Fibroblast of lung (primary cell): ENCODE measurements at regions not wholly inside any gene's neighbourhood (a gene's known extent, or its start where the extent isn't known, plus 50 kb on each side); places are given as distances from the start of the nearest gene placed in this dataset.
A peak's percentile ranks its signal among the peaks of the same experiment; 100 is the strongest.

ENCODE experiments used
- DNase-seq, 2 donors: peaks; one replicate each; pipeline versions ENCODE4 v3.0.0 to v3.0.0-alpha.2; 2010; ENCODE audit warnings: low read depth in 2 of 2
- H2AFZ ChIP-seq: 2 replicates; pipeline ENCODE4 v1.5.1; 2012; ENCODE audit warnings: low read length, control low read depth, inconsistent platforms
- H3K27ac ChIP-seq: 2 replicates; pipeline ENCODE4 v1.5.1; 2011; ENCODE audit warnings: low read length, control low read depth; ENCODE audit not compliant: insufficient read depth
- H3K27me3 ChIP-seq: 2 replicates; pipeline ENCODE4 v1.5.1; 2011; ENCODE audit warnings: mild to moderate bottlenecking, low read length; ENCODE audit not compliant: control insufficient read depth, insufficient read depth
- H3K36me3 ChIP-seq: 2 replicates; pipeline ENCODE4 v1.5.1; 2011; ENCODE audit warnings: low read length; ENCODE audit not compliant: control insufficient read depth, insufficient read depth
- H3K4me1 ChIP-seq: 2 replicates; pipeline ENCODE4 v1.5.1; 2011; ENCODE audit warnings: low read length; ENCODE audit not compliant: control insufficient read depth, insufficient read depth; ENCODE audit errors: extremely low read depth
- H3K4me2 ChIP-seq: 2 replicates; pipeline ENCODE4 v1.5.1; 2011; ENCODE audit warnings: low read length, control low read depth; ENCODE audit not compliant: insufficient read depth; ENCODE audit errors: extremely low read depth
- H3K4me3 ChIP-seq, 4 experiments: fragments of 200-600 bp in 1 of 4; sonication (generic) in 1 of 4; replicated peaks in 1 of 4; 2 replicates each; pipeline ENCODE4 v1.5.1; 2011 to 2016; ENCODE audit warnings: low read length in 4 of 4, low read depth in 3 of 4, mild to moderate bottlenecking in 3 of 4, control low read depth in 2 of 4, inconsistent platforms in 1 of 4, mixed read lengths in 1 of 4; ENCODE audit not compliant: insufficient read depth in 1 of 4; ENCODE audit errors: control extremely low read depth in 1 of 4
- H3K79me2 ChIP-seq: 2 replicates; pipeline ENCODE4 v1.5.1; 2012; ENCODE audit warnings: mild to moderate bottlenecking, low read length, inconsistent platforms; ENCODE audit not compliant: control insufficient read depth, insufficient read depth
- H3K9ac ChIP-seq: 2 replicates; pipeline ENCODE4 v1.5.1; 2011; ENCODE audit warnings: mild to moderate bottlenecking, low read length, control low read depth; ENCODE audit not compliant: insufficient read depth
- H3K9me3 ChIP-seq: 2 replicates; pipeline ENCODE4 v1.5.1; 2012; ENCODE audit warnings: low read depth, low read length; ENCODE audit not compliant: control insufficient read depth, insufficient read depth
- H4K20me1 ChIP-seq: 2 replicates; pipeline ENCODE4 v1.5.1; 2011; ENCODE audit warnings: low read length; ENCODE audit not compliant: control insufficient read depth, insufficient read depth; ENCODE audit errors: extremely low read depth
- EZH2 ChIP-seq: IDR thresholded peaks from 2 replicates; pipeline ENCODE4 v1.5.1; 2012; ENCODE audit warnings: low read length, control low read depth, mild to moderate bottlenecking; ENCODE audit errors: missing control alignments
- TF ChIP-seq, protein P1 (sequence below), 2 donors: IDR thresholded peaks in 1 of 2; conservative IDR thresholded peaks in 1 of 2; 1 replicate in 1 of 2; 2 replicates in 1 of 2; pipeline ENCODE4 v1.5.1; 2011 to 2012; ENCODE audit warnings: low read length in 2 of 2, control low read depth in 1 of 2, inconsistent platforms in 1 of 2, low read depth in 1 of 2, mild to moderate bottlenecking in 1 of 2

DNA sequence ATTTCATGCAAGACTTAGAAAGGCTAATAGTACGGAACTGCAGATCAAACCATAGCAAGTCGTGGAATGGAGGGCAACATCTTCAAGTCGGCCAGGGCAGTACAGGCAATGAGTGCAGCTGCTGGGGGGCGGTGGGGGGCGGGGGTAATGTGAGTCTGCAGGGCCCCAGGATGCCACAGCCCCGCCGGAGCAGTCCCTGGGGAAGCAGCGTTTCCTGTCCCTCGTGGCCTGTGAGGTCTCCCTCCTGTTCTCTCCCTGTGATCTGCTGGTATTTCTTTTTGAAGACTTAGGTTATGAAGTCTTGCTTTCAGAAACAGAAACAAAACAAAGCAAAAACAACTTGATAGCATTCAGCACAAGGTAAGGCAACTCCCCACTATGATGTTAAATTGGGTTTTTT is 351.9 kb downstream of the FOXA2 start:
- Histone ChIP-seq H3K27ac (no peak overlapping the region), H3K9me3 (no peaks in the 10 kb centered on the region), H3K79me2 (no peaks in the 10 kb centered on the region), H3K4me3 (no peak overlapping the region), H2AFZ (no peak overlapping the region), H4K20me1 (no peaks in the 10 kb centered on the region), H3K9ac (no peak overlapping the region), H3K27me3 (no peaks in the 10 kb centered on the region), H3K4me2 (no peak overlapping the region), H3K36me3 (no peaks in the 10 kb centered on the region), H3K4me1 (no peaks in the 10 kb centered on the region)
- DNase-seq: no peak
- TF ChIP-seq, protein P1, sequence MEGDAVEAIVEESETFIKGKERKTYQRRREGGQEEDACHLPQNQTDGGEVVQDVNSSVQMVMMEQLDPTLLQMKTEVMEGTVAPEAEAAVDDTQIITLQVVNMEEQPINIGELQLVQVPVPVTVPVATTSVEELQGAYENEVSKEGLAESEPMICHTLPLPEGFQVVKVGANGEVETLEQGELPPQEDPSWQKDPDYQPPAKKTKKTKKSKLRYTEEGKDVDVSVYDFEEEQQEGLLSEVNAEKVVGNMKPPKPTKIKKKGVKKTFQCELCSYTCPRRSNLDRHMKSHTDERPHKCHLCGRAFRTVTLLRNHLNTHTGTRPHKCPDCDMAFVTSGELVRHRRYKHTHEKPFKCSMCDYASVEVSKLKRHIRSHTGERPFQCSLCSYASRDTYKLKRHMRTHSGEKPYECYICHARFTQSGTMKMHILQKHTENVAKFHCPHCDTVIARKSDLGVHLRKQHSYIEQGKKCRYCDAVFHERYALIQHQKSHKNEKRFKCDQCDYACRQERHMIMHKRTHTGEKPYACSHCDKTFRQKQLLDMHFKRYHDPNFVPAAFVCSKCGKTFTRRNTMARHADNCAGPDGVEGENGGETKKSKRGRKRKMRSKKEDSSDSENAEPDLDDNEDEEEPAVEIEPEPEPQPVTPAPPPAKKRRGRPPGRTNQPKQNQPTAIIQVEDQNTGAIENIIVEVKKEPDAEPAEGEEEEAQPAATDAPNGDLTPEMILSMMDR (conservative IDR thresholded peaks at IDR 0.05 in 1 of 2, IDR thresholded peaks at IDR 0.05 in 1 of 2; ENCODE audit: low read depth in 1 of 2, low read length in 2 of 2): no peak
- no peak for TF ChIP-seq EZH2

DNA sequence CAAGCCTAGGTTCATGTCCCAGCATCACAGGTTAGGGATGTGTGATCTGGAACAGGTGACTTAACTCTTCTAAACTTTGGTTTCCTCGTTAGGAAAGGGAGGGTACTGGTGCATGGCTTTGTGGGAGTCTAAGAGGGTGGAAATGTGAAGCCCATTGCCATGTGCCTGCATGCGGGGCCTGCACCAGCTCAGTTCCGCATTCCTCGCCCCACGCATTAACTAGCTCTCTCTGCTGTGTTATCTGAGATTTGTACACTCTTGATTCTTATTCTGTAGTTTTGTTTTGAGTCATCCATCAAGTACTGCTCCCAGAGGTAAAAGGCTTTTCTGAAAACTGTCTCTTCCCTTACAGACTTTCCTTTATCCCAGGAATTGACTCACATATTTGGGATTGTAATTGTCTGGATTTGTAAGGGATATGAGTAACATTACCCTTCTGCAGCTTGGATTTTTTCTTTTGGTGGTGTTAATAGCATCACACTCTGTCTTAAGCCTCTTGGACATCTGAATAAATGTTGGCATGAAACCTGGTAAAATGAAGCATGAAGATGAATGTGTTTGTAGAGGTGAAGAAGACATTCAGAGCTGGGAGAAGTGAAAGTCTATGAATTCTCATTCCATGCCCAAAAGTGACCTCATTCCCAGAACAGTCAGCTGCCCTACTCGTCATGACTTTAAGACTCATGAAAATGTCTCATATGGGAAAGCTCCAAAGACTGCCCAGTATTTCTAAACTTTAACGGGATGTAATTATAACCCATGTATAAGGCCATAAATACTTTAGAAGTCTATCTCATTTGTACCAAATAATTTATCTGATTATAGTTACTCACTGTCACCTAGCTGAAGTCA is 357.3 kb downstream of the FOXA2 start:
- Histone ChIP-seq H3K79me2 (no peaks in the 10 kb centered on the region), H3K4me2 (no peak overlapping the region), H3K27me3 (no peaks in the 10 kb centered on the region), H3K9ac (no peak overlapping the region), H3K27ac (no peak overlapping the region), H3K36me3 (no peaks in the 10 kb centered on the region), H3K9me3 (no peaks in the 10 kb centered on the region), H3K4me1 (no peaks in the 10 kb centered on the region), H2AFZ (no peak overlapping the region), H4K20me1 (no peaks in the 10 kb centered on the region), H3K4me3 (no peak overlapping the region)
- TF ChIP-seq, protein P1 (conservative IDR thresholded peaks at IDR 0.05 in 1 of 2, IDR thresholded peaks at IDR 0.05 in 1 of 2; ENCODE audit: low read depth in 1 of 2, low read length in 2 of 2): no peak
- no peak for TF ChIP-seq EZH2
- peak in 1 of 2 donors; percentile 0 for DNase-seq

DNA sequence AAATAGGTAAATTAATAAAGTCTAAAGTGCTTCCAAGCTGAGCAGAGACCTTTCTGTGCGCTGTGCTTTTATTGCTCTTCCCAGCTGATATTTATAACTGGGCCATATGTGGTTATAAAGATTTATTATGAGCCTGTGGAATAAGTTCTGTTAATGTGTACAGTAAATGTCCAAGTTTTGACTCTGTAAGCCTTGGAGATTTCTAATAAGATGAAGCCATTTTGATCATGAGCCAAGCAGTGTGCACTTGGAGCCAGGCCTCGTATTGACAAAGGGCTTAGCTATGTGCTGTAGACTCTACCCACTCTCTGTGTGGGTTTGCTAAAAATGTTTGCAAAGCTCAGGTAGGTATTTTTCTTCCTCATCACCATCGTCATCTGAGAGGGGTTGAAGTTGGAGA is 361.1 kb downstream of the FOXA2 start:
- no peak for TF ChIP-seq EZH2
- TF ChIP-seq, protein P1 (conservative IDR thresholded peaks at IDR 0.05 in 1 of 2, IDR thresholded peaks at IDR 0.05 in 1 of 2; ENCODE audit: low read depth in 1 of 2, low read length in 2 of 2): no peak
- Histone ChIP-seq H3K4me3 (no peak overlapping the region), H3K27me3 (no peaks in the 10 kb centered on the region), H3K4me1 (no peaks in the 10 kb centered on the region), H3K9me3 (no peaks in the 10 kb centered on the region), H4K20me1 (no peaks in the 10 kb centered on the region), H3K9ac (no peak overlapping the region), H3K36me3 (no peaks in the 10 kb centered on the region), H3K4me2 (no peak overlapping the region), H3K79me2 (no peaks in the 10 kb centered on the region), H3K27ac (no peak overlapping the region), H2AFZ (no peak overlapping the region)
- DNase-seq: no peak
